ENCODE measurements at regions not wholly inside any gene's neighbourhood (a gene's known extent, or its start where the extent isn't known, plus 50 kb on each side); places are given as distances from the start of the nearest gene placed in this dataset.
"Not testable (repeated sequence)": the region's sequence is repeated elsewhere in the genome, so short reads cannot be mapped to it uniquely, and the experiment has no call there.

- no peak overlapping the region for H3K4me3 Mint-ChIP-seq
- H3K27ac Mint-ChIP-seq (ENCODE audit: unreplicated experiment): no peak overlapping the region
- H3K27me3 Mint-ChIP-seq (ENCODE audit: low read depth): peaks cover 52% of the 10 kb centered on the region
- H3K36me3 Mint-ChIP-seq (ENCODE audit: low read depth): peaks cover 2% of the 10 kb centered on the region
- no peaks in the 10 kb centered on the region for H3K4me1 Mint-ChIP-seq
- DNase-seq (ENCODE audit: low read depth, low spot score): no peak
- TF ChIP-seq CTCF (conservative IDR thresholded peaks at IDR 0.05): no peak
- H3K9me3 Mint-ChIP-seq: peaks cover 18% of the 10 kb centered on the region
Measured at GRCh38 chr6:159520002-159520401, 173.0 kb downstream of the SOD2 start.

GRCh38 chr6:159515811-159516210, 177.2 kb downstream of the SOD2 start:
- peaks cover 52% of the 10 kb centered on the region for H3K27me3 Mint-ChIP-seq (ENCODE audit: low read depth)
- peaks cover 18% of the 10 kb centered on the region for H3K9me3 Mint-ChIP-seq
- H3K4me3 Mint-ChIP-seq: not testable (repeated sequence)

GRCh38 chr6:159513914-159514313, 179.1 kb downstream of the SOD2 start:
- H3K27ac Mint-ChIP-seq (ENCODE audit: unreplicated experiment): no peak overlapping the region
- H3K36me3 Mint-ChIP-seq (ENCODE audit: low read depth): peaks cover 2% of the 10 kb centered on the region

More at GRCh38 chr6:159515811-159516210, 177.2 kb downstream of the SOD2 start:
- not testable (repeated sequence) for H3K4me1 Mint-ChIP-seq; H3K27ac Mint-ChIP-seq (ENCODE audit: unreplicated experiment); DNase-seq (ENCODE audit: low read depth, low spot score); H3K36me3 Mint-ChIP-seq (ENCODE audit: low read depth)

GRCh38 chr6:159513074-159513720, 179.8 kb downstream of the SOD2 start:
- Mint-ChIP-seq H3K27ac (ENCODE audit: unreplicated experiment) (no peak overlapping the region), H3K9me3 (peaks cover 17% of the 10 kb centered on the region), H3K36me3 (ENCODE audit: low read depth) (peaks cover 2% of the 10 kb centered on the region), H3K4me1 (no peaks in the 10 kb centered on the region), H3K4me3 (no peak overlapping the region), H3K27me3 (ENCODE audit: low read depth) (peaks cover 40% of the 10 kb centered on the region)
- no peak for DNase-seq (ENCODE audit: low read depth, low spot score)
- no peak for TF ChIP-seq CTCF (conservative IDR thresholded peaks at IDR 0.05)

More at GRCh38 chr6:159513914-159514313, 179.1 kb downstream of the SOD2 start:
- Mint-ChIP-seq H3K27me3 (ENCODE audit: low read depth) (peaks cover 47% of the 10 kb centered on the region), H3K9me3 (peaks cover 18% of the 10 kb centered on the region), H3K4me1 (no peaks in the 10 kb centered on the region), H3K4me3 (no peak overlapping the region)
- no peak for TF ChIP-seq CTCF (conservative IDR thresholded peaks at IDR 0.05)
- no peak for DNase-seq (ENCODE audit: low read depth, low spot score)

GRCh38 chr6:159512571-159512970, 180.5 kb downstream of the SOD2 start:
- no peak for DNase-seq (ENCODE audit: low read depth, low spot score)
- H3K4me3 Mint-ChIP-seq: no peak overlapping the region
- no peaks in the 10 kb centered on the region for H3K4me1 Mint-ChIP-seq
- H3K36me3 Mint-ChIP-seq (ENCODE audit: low read depth): peaks cover 2% of the 10 kb centered on the region
- peaks cover 12% of the 10 kb centered on the region for H3K9me3 Mint-ChIP-seq
- peaks cover 34% of the 10 kb centered on the region for H3K27me3 Mint-ChIP-seq (ENCODE audit: low read depth)
- no peak for TF ChIP-seq CTCF (conservative IDR thresholded peaks at IDR 0.05)
- H3K27ac Mint-ChIP-seq (ENCODE audit: unreplicated experiment): no peak overlapping the region

GRCh38 chr6:159512104-159512503, 180.9 kb downstream of the SOD2 start:
- H3K27ac Mint-ChIP-seq (ENCODE audit: unreplicated experiment): no peak overlapping the region
- H3K9me3 Mint-ChIP-seq: peaks cover 12% of the 10 kb centered on the region
- no peaks in the 10 kb centered on the region for H3K4me1 Mint-ChIP-seq
- peaks cover 2% of the 10 kb centered on the region for H3K36me3 Mint-ChIP-seq (ENCODE audit: low read depth)
- no peak for DNase-seq (ENCODE audit: low read depth, low spot score)
- H3K27me3 Mint-ChIP-seq (ENCODE audit: low read depth): peaks cover 29% of the 10 kb centered on the region
- no peak overlapping the region for H3K4me3 Mint-ChIP-seq
- TF ChIP-seq CTCF (conservative IDR thresholded peaks at IDR 0.05): no peak

All from neural crest cell (in vitro differentiated cells).